GM06990 (cell line): ENCODE measurements at regions not wholly inside any gene's neighbourhood (a gene's known extent, or its start where the extent isn't known, plus 50 kb on each side); places are given as distances from the start of the nearest gene placed in this dataset.

Source experiments
- DNase-seq: peaks from one replicate; pipeline ENCODE4 v3.0.0-alpha.2; 2011; ENCODE audit not compliant: insufficient read length; ENCODE audit errors: extremely low read depth
- H3K27me3 ChIP-seq: replicated peaks from 2 replicates; pipeline ENCODE4 v1.6.0; 2011; ENCODE audit warnings: low read length; ENCODE audit not compliant: control insufficient read depth, insufficient read depth
- H3K36me3 ChIP-seq: 2 replicates; pipeline ENCODE4 v1.5.1; 2011; ENCODE audit warnings: low read length; ENCODE audit not compliant: control insufficient read depth, insufficient read depth
- H3K4me3 ChIP-seq: replicated peaks from 2 replicates; pipeline ENCODE4 v1.5.1; 2011; ENCODE audit warnings: low read depth, mild to moderate bottlenecking, control low read depth, low read length
- TF ChIP-seq, protein P1 (sequence below): IDR thresholded peaks from 2 replicates; pipeline ENCODE4 v1.5.1; 2011; ENCODE audit warnings: low read length, control low read depth, mild to moderate bottlenecking, inconsistent platforms; ENCODE audit not compliant: insufficient read depth, poor library complexity, severe bottlenecking

GRCh38 chr7:115516341-115516740 is 514.2 kb downstream of the TFEC start:
- Histone ChIP-seq H3K4me3 (no peak overlapping the region), H3K36me3 (no peaks in the 10 kb centered on the region), H3K27me3 (no peaks in the 10 kb centered on the region)
- DNase-seq: no peak
- TF ChIP-seq, protein P1, sequence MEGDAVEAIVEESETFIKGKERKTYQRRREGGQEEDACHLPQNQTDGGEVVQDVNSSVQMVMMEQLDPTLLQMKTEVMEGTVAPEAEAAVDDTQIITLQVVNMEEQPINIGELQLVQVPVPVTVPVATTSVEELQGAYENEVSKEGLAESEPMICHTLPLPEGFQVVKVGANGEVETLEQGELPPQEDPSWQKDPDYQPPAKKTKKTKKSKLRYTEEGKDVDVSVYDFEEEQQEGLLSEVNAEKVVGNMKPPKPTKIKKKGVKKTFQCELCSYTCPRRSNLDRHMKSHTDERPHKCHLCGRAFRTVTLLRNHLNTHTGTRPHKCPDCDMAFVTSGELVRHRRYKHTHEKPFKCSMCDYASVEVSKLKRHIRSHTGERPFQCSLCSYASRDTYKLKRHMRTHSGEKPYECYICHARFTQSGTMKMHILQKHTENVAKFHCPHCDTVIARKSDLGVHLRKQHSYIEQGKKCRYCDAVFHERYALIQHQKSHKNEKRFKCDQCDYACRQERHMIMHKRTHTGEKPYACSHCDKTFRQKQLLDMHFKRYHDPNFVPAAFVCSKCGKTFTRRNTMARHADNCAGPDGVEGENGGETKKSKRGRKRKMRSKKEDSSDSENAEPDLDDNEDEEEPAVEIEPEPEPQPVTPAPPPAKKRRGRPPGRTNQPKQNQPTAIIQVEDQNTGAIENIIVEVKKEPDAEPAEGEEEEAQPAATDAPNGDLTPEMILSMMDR: no peak

- TF ChIP-seq, protein P1: no peak
- H3K4me3 ChIP-seq: no peak overlapping the region
- H3K36me3 ChIP-seq: no peaks in the 10 kb centered on the region
- H3K27me3 ChIP-seq: no peaks in the 10 kb centered on the region
- DNase-seq: no peak
Measured at GRCh38 chr7:115511330-115511729, 519.2 kb downstream of the TFEC start.

DNA sequence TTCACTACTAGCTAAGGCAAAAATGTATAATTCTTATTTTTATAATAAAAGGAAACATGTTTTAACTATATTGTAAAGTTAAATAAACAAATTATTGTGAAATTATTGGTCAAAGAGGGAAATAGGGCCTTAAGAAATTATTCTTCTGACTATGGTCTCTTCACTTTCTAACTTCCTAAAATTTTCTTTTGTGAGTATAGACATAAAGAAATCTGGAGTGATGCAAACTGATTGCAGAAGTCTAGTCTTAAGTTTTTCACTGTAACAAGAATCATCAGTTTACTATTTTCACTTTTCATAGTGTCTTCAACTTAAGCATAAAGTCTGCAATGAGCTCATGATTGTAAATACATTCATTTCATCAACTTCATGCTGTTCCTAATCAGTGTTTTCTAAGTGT is 525.4 kb downstream of the TFEC start:
- TF ChIP-seq, protein P1: no peak
- no peak for DNase-seq
- Histone ChIP-seq H3K27me3 (no peaks in the 10 kb centered on the region), H3K4me3 (no peak overlapping the region), H3K36me3 (no peaks in the 10 kb centered on the region)

DNA sequence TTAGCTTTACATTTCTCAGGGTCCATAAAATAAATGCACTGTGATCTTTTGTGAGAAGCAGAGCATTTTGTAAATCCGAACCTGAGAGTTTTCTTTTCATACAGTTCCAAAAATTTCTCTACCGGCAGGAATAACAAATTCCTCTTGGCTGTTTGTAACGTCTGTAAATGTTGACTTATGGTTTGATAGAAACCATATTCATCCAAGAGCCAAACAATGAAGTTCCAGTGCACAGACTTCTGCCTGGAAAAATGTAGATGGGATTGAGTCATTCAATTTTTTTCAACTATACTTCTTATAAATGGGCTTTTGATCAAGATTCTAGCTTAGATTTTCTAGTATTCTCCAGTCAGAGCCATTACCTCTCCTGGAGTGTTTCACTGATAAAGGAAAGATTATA is 530.6 kb downstream of the TFEC start:
- TF ChIP-seq, protein P1: no peak
- DNase-seq: no peak
- Histone ChIP-seq H3K4me3 (no peak overlapping the region), H3K27me3 (no peaks in the 10 kb centered on the region), H3K36me3 (no peaks in the 10 kb centered on the region)

- H3K4me3 ChIP-seq: no peak overlapping the region
- H3K36me3 ChIP-seq: no peaks in the 10 kb centered on the region
- H3K27me3 ChIP-seq: no peaks in the 10 kb centered on the region
- TF ChIP-seq, protein P1: no peak
- DNase-seq: no peak
Measured at GRCh38 chr7:115496006-115496405, 534.6 kb downstream of the TFEC start.

DNA sequence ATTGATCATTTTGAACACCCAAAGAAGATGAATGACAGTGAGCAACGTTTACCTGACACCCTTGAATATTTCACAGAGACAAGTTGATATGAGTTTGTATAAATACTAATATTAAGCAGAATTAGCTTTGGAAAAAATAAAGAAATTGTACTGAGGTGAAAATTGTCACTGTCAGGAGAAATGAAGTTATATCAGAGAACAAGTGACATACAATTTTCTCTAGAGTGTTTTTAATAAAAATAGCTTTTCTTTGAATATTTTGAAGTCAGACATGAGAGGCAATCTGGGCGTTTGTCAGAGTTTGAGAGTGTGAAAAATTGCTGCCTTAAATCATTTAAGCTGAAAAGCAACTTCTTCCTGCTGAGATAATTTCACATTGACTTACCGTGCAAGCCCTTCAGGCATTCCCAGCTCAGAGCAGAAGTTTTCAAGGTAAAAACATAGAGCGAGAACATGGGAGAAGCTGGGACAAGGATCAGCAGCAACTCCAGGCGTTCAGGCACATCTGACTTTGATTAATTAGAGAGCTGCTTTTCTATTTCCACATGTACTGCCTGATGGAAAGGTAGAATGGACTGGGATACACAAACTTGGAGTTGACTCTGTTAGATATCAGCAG is 535.9 kb downstream of the TFEC start:
- TF ChIP-seq, protein P1: no peak
- no peak for DNase-seq
- H3K36me3 ChIP-seq: no peaks in the 10 kb centered on the region
- H3K4me3 ChIP-seq: no peak overlapping the region
- no peaks in the 10 kb centered on the region for H3K27me3 ChIP-seq
